ENCODE measurements at regions not wholly inside any gene's neighbourhood (a gene's known extent, or its start where the extent isn't known, plus 50 kb on each side); places are given as distances from the start of the nearest gene placed in this dataset.

- H3K9me3 ChIP-seq, result no peaks in the 10 kb centered on the region
- no peak for TF ChIP-seq CTCF (IDR thresholded peaks at IDR 0.05)
- TF ChIP-seq POLR2AphosphoS5 (IDR thresholded peaks at IDR 0.05), result no peak
- no peak for TF ChIP-seq EP300 (IDR thresholded peaks at IDR 0.05)
- TF ChIP-seq POLR2A (IDR thresholded peaks at IDR 0.05), result no peak
- H3K27me3 ChIP-seq, result peaks cover 0 to 17% (median 0%) of the 10 kb centered on the region in 3 donors
- DNase-seq, result no peak
- intact Hi-C loops (cut with DNase I; ENCODE audit: low total_unique reads), result no loop called here
- no peaks in the 10 kb centered on the region for H3K4me1 ChIP-seq
- no peak overlapping the region for H3K4me3 ChIP-seq
- H3K36me3 ChIP-seq, result no peaks in the 10 kb centered on the region
- no peak overlapping the region for H3K27ac ChIP-seq
Measured at GRCh38 chr7:39819514-39819913, 130.5 kb upstream of the CDK13 start.

DNA sequence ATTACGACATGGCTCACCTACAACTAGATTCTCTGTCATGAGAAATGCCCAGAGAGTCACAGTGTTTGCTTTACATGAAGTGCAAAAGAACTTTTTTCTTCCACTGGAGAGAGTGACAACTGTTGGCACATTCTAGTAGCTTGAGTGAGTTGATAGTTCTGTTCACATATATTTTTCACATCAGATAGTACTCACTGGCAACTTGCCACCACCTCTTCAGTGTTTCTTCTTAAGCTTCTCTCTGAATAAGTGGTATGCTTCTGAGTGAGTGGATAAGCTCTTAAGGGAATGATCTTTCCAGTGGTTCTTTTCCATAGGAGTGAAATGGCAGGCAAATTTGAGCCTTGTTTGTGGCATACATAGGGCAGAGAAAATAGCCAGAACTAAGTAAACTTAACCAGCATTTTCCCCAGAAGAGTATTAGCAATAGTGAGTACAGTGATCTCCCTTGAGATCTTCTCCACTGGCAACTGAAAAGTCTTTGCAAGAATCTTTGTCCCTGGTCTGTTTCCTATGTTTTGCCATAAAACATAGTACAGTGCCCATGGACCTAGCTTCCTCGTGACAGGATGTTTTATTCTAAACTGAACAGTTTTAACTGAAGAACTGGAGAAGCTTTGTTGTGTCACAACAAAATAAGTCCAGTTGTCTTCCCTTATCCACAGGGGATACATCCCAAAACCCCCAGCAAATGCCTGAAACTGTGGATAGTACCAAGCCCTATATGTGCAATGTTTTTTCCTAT, 125.4 kb upstream of the CDK13 start:
- Histone ChIP-seq H3K9me3 (no peaks in the 10 kb centered on the region), H3K27me3 (peaks cover 0 to 14% (median 0%) of the 10 kb centered on the region in 3 donors), H3K27ac (no peak overlapping the region), H3K4me1 (no peaks in the 10 kb centered on the region), H3K36me3 (no peaks in the 10 kb centered on the region), H3K4me3 (no peak overlapping the region)
- intact Hi-C loops (cut with DNase I; ENCODE audit: low total_unique reads), result no loop called here
- WGBS, 5 donors, result 77 to 87% (median 85%) methylated on average over 2 of the region's 2 CpGs
- no peak for TF ChIP-seq CTCF (IDR thresholded peaks at IDR 0.05)
- TF ChIP-seq EP300 (IDR thresholded peaks at IDR 0.05), result no peak
- TF ChIP-seq POLR2A (IDR thresholded peaks at IDR 0.05), result no peak
- no peak for TF ChIP-seq POLR2AphosphoS5 (IDR thresholded peaks at IDR 0.05)
- DNase-seq, result no peak

DNA sequence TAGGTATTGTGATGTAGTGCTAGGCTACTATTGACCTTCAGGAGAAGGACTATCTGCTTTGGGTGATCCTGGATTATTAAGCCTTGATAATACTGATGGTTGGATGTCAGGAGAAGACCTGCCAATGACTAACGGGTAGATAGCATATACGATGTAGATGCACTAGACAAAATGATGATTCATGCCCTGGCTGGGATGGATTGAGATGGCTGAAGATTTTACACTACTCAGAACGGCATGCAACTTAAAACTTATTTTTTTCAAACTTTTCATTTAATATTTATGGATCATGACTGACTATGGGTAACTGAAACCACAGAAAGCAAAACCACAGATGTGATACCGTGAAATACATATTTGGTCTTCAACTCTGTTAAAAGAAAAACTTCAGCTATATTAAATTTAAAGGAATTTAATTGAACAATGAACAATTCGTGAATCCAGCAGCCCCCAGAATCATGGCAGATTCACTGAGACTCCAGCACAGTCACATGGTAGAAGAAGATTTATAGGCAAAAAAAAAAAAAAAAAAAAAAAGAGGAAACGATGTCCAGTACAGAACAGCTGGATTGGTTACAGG, 124.6 kb upstream of the CDK13 start:
- Histone ChIP-seq H3K4me1 (no peaks in the 10 kb centered on the region), H3K36me3 (no peaks in the 10 kb centered on the region), H3K4me3 (no peak overlapping the region), H3K27ac (no peak overlapping the region), H3K27me3 (peaks cover 0 to 20% (median 0%) of the 10 kb centered on the region in 3 donors), H3K9me3 (no peaks in the 10 kb centered on the region)
- intact Hi-C loops (cut with DNase I; ENCODE audit: low total_unique reads), result no loop called here
- 60 to 68% (median 65%) methylated on average over 6 of the region's 6 CpGs for WGBS, 5 donors
- TF ChIP-seq POLR2A (IDR thresholded peaks at IDR 0.05), result no peak
- no peak for TF ChIP-seq CTCF (IDR thresholded peaks at IDR 0.05)
- no peak for TF ChIP-seq POLR2AphosphoS5 (IDR thresholded peaks at IDR 0.05)
- TF ChIP-seq EP300 (IDR thresholded peaks at IDR 0.05), result no peak
- DNase-seq, result no peak

DNA sequence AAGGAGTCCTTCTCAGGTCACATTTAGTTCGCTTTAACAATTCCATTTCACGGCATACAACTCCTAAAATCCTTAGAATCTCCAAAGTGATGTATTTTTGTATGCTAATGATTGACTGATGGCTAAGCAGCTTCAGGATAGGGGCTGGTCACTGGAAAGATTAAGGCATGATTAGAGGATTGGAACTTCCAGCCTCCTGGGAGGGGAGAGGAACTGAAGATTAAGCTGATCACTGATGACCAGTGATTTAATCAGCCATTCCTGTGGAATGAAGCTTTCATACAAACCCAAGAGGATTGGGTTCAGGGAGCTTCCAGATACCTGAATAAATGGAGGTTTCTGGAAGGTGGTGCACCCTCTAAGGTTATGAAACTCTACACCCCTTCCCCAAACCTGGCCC, 123.9 kb upstream of the CDK13 start:
- H3K4me1 ChIP-seq, result no peaks in the 10 kb centered on the region
- H3K27me3 ChIP-seq, result peaks cover 0 to 27% (median 0%) of the 10 kb centered on the region in 3 donors
- WGBS, 5 donors, result 45 to 71% (median 50%) methylated on average over 2 of the region's 2 CpGs
- no peaks in the 10 kb centered on the region for H3K36me3 ChIP-seq
- H3K4me3 ChIP-seq, result no peak overlapping the region
- H3K9me3 ChIP-seq, result no peaks in the 10 kb centered on the region
- TF ChIP-seq CTCF (IDR thresholded peaks at IDR 0.05) (no peak), POLR2A (IDR thresholded peaks at IDR 0.05) (no peak), POLR2AphosphoS5 (IDR thresholded peaks at IDR 0.05) (no peak), EP300 (IDR thresholded peaks at IDR 0.05) (no peak)
- DNase-seq, result no peak
- intact Hi-C loops (cut with DNase I; ENCODE audit: low total_unique reads), result no loop called here
- no peak overlapping the region for H3K27ac ChIP-seq

All from stomach (tissue), 8 donors.